ENCODE measurements at regions not wholly inside any gene's neighbourhood (a gene's known extent, or its start where the extent isn't known, plus 50 kb on each side); places are given as distances from the start of the nearest gene placed in this dataset.

GRCh38 chr10:42969147-42969546 lies 107.7 kb upstream of the RET start:
- Histone ChIP-seq H3K4me2 (ENCODE audit: low read length) (no peak overlapping the region), H3K9me3 (ENCODE audit: insufficient read depth, low read depth, low read length) (no peaks in the 10 kb centered on the region), H3K27ac (ENCODE audit: low read depth, low read length) (no peak overlapping the region), H3K27me3 (ENCODE audit: insufficient read depth, low read length) (no peaks in the 10 kb centered on the region), H3K9ac (ENCODE audit: low read length) (no peak overlapping the region), H3K36me3 (ENCODE audit: insufficient read depth, low read length) (no peaks in the 10 kb centered on the region), H3K4me1 (ENCODE audit: insufficient read depth, low read length) (no peaks in the 10 kb centered on the region), H3K4me3 (ENCODE audit: insufficient read depth, low read depth, low read length) (no peak overlapping the region), H2AFZ (ENCODE audit: low read depth, low read length) (no peak overlapping the region), H3K79me2 (ENCODE audit: insufficient read depth, low read length) (no peaks in the 10 kb centered on the region), H4K20me1 (ENCODE audit: insufficient read depth, low read length) (no peaks in the 10 kb centered on the region)
- no peak for TF ChIP-seq CTCF (IDR thresholded peaks at IDR 0.05; ENCODE audit: insufficient read depth, low read depth, low read length)
- TF ChIP-seq EZH2 (IDR thresholded peaks at IDR 0.05; ENCODE audit: insufficient read depth, low read length): no peak
- Mint-ChIP-seq H3K27me3 (ENCODE audit: low read depth, unreplicated experiment) (peaks cover 12% of the 10 kb centered on the region), H3K4me1 (ENCODE audit: low read depth, unreplicated experiment) (no peaks in the 10 kb centered on the region), H3K4me3 (ENCODE audit: unreplicated experiment) (no peak overlapping the region), H3K36me3 (ENCODE audit: low read depth, unreplicated experiment) (no peaks in the 10 kb centered on the region), H3K27ac (ENCODE audit: unreplicated experiment) (no peak overlapping the region), H3K9me3 (ENCODE audit: unreplicated experiment) (no peaks in the 10 kb centered on the region)
- DNase-seq (ENCODE audit: low read depth) (no peak), FAIRE-seq (no peak)

GRCh38 chr10:42969909-42970308 lies 107.0 kb upstream of the RET start:
- Histone ChIP-seq H3K4me1 (ENCODE audit: insufficient read depth, low read length) (no peaks in the 10 kb centered on the region), H3K36me3 (ENCODE audit: insufficient read depth, low read length) (no peaks in the 10 kb centered on the region), H3K79me2 (ENCODE audit: insufficient read depth, low read length) (no peaks in the 10 kb centered on the region), H2AFZ (ENCODE audit: low read depth, low read length) (no peak overlapping the region), H3K9ac (ENCODE audit: low read length) (no peak overlapping the region), H4K20me1 (ENCODE audit: insufficient read depth, low read length) (no peaks in the 10 kb centered on the region), H3K9me3 (ENCODE audit: insufficient read depth, low read depth, low read length) (no peaks in the 10 kb centered on the region), H3K27me3 (ENCODE audit: insufficient read depth, low read length) (no peaks in the 10 kb centered on the region), H3K4me3 (ENCODE audit: insufficient read depth, low read depth, low read length) (no peak overlapping the region), H3K27ac (ENCODE audit: low read depth, low read length) (no peak overlapping the region), H3K4me2 (ENCODE audit: low read length) (no peak overlapping the region)
- TF ChIP-seq EZH2 (IDR thresholded peaks at IDR 0.05; ENCODE audit: insufficient read depth, low read length) (no peak), CTCF (IDR thresholded peaks at IDR 0.05; ENCODE audit: insufficient read depth, low read depth, low read length) (no peak)
- H3K27ac Mint-ChIP-seq (ENCODE audit: unreplicated experiment): no peak overlapping the region
- H3K27me3 Mint-ChIP-seq (ENCODE audit: low read depth, unreplicated experiment): peaks cover 14% of the 10 kb centered on the region
- H3K9me3 Mint-ChIP-seq (ENCODE audit: unreplicated experiment): no peaks in the 10 kb centered on the region
- DNase-seq (ENCODE audit: low read depth) (no peak), FAIRE-seq (no peak)
- H3K36me3 Mint-ChIP-seq (ENCODE audit: low read depth, unreplicated experiment): no peaks in the 10 kb centered on the region
- H3K4me1 Mint-ChIP-seq (ENCODE audit: low read depth, unreplicated experiment): no peaks in the 10 kb centered on the region
- H3K4me3 Mint-ChIP-seq (ENCODE audit: unreplicated experiment): no peak overlapping the region

GRCh38 chr10:42970451-42971250 lies 106.2 kb upstream of the RET start:
- FAIRE-seq (no peak), DNase-seq (ENCODE audit: low read depth) (no peak)
- Mint-ChIP-seq H3K9me3 (ENCODE audit: unreplicated experiment) (no peaks in the 10 kb centered on the region), H3K27ac (ENCODE audit: unreplicated experiment) (no peak overlapping the region), H3K4me3 (ENCODE audit: unreplicated experiment) (no peak overlapping the region), H3K4me1 (ENCODE audit: low read depth, unreplicated experiment) (no peaks in the 10 kb centered on the region), H3K36me3 (ENCODE audit: low read depth, unreplicated experiment) (no peaks in the 10 kb centered on the region), H3K27me3 (ENCODE audit: low read depth, unreplicated experiment) (peaks cover 18% of the 10 kb centered on the region)
- no peaks in the 10 kb centered on the region for H3K9me3 ChIP-seq (ENCODE audit: insufficient read depth, low read depth, low read length)
- no peak overlapping the region for H2AFZ ChIP-seq (ENCODE audit: low read depth, low read length)
- H3K27ac ChIP-seq (ENCODE audit: low read depth, low read length): no peak overlapping the region
- no peak overlapping the region for H3K9ac ChIP-seq (ENCODE audit: low read length)
- no peak overlapping the region for H3K4me2 ChIP-seq (ENCODE audit: low read length)
- H3K79me2 ChIP-seq (ENCODE audit: insufficient read depth, low read length): no peaks in the 10 kb centered on the region
- H3K36me3 ChIP-seq (ENCODE audit: insufficient read depth, low read length): no peaks in the 10 kb centered on the region
- H3K4me3 ChIP-seq (ENCODE audit: insufficient read depth, low read depth, low read length): no peak overlapping the region
- H3K4me1 ChIP-seq (ENCODE audit: insufficient read depth, low read length): no peaks in the 10 kb centered on the region
- H3K27me3 ChIP-seq (ENCODE audit: insufficient read depth, low read length): no peaks in the 10 kb centered on the region
- no peak for TF ChIP-seq CTCF (IDR thresholded peaks at IDR 0.05; ENCODE audit: insufficient read depth, low read depth, low read length)
- no peak for TF ChIP-seq EZH2 (IDR thresholded peaks at IDR 0.05; ENCODE audit: insufficient read depth, low read length)
- H4K20me1 ChIP-seq (ENCODE audit: insufficient read depth, low read length): no peaks in the 10 kb centered on the region

Data from astrocyte (in vitro differentiated cells and primary cell).